GM18511 (cell line): ENCODE measurements at regions not wholly inside any gene's neighbourhood (a gene's known extent, or its start where the extent isn't known, plus 50 kb on each side); places are given as distances from the start of the nearest gene placed in this dataset.

Source experiments
- ATAC-seq: cut with Tn5 transposase; IDR thresholded peaks from one replicate; pipeline ENCODE4 v1.9.1; 2021; ENCODE audit warnings: mild to moderate bottlenecking, moderate library complexity; ENCODE audit not compliant: unreplicated experiment

DNA sequence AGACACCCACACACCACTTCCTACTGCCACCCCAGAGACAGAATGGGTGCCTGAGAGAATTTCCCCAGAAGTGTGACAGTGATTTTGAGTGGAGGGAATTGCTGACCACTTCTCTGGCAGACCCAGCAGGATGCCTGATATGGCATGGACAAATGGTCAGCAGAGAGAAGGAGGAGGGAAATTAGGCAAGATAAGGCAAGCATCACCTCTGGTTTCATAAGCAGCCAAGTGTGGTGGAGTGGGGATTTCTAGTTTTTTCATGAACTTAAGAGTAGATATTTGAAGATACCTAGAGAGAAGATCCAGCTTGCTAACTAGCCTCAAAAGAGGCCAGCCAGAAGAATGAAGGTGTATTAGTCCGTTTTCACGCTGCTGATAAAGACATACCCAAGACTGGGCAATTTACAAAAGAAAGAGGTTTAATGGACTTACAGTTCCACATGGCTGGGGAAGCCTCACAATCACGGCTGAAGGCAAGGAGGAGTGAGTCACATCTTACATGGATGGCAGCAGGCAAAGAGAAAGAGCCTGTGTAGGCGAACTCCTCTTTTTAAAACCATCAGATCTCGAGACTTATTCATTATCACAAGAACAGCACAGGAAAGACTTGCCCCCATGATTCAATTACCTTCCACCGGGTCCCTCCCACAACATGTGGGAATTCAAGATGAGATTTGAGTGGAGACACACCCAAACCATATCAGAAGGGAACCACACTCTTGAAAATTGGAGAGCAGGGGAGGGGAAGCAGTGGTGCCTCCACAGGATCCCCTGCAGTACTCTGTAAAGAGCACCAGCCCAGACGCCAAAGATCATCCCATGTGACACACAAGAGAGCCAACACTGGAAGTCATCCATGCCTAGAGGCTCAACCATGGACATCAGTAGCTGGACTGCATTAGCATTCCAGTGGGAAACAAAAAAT is 64.2 kb downstream of the RBM43 start:
- no peak for ATAC-seq

DNA sequence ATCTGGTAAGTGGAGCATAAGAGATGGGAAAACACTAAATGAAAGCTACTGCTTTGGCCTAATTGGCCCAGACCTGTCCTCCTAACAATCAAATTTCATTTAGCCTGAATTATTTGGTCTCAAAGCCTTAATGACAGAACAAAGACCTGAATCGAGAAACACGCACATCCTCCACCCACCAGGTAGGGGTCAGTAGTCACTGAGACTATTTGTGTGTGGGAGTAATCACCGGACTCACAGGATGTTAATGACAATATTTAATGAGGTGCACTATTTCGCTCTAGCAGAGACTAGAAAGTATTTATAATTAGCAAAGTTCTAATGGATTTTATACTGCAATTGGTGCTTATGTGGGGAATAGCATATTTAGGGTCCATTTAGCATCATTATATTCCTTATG is 68.1 kb downstream of the RBM43 start:
- no peak for ATAC-seq

DNA sequence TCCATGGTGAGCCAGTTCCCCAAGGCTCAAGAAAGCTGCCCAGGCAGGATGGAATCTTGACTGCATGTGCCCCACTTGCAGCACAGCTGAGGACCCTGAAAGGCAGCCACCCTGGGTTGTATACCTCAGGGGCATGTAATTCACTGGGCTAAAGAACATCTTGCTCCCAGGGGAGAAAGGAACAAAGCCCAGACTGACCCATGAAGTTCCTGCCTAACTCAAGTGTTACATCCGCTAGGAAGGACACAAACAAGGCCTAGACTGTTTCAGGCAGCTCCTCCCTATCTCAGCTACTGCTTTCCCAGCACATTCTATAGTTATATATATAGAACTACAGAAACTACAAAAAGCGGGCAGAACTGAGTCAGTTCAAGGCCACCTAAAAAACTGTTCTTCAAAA is 69.0 kb downstream of the RBM43 start:
- ATAC-seq, result no peak

DNA sequence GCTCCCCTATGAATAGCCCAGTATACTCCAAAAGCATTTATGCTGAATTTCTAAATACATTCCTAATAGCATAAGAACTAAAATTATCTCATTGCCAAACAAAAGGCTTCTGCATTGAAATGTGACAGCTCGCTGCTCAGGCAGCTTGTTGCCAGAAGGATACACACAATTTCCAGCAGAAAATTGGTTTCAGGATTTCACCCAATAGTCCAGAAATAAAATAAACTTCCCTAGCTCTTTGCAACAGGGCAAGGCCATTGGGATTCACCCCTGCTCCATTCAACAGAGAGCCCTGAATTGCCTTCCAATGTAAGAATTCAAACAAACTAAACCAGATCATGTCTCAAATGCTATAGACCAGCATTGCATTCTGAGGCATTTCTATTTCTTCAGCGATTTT is 70.7 kb downstream of the RBM43 start:
- ATAC-seq, result no peak

DNA sequence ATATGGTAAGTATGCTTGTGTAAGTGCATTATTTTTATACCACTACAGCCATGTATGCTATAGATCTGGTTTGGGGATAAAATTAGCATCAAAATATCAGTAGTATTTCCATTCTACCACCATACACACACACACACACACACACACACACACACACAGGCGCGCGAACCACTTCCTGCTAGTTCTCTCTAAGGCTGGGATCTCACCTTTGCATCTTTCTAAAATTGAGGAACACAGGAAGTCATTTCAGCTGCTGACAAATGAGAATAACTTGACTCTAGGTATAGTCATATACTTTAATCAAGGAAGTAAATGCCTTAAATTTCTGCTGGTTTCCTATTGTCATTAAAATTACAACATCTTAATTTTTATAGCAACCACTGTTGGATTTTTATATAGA is 72.5 kb downstream of the RBM43 start:
- no peak for ATAC-seq

DNA sequence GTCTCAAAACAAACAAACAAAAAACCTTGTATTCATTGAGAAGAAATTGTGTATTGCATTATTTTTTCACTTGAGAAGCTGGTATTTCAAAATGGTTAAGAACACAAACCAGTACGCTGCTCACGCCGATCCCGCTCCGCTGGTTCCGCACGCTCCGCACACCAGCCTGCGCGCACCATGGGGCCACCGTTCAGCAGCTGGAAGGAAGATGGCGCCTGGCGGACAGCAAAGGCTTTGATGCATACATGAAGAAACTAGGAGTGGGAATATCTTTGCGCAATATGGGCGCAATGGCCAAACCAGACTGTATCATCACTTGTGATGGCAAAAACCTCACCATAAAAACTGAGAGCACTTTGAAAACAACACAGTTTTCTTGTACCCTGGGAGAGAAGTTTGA is 75.7 kb downstream of the RBM43 start:
- ATAC-seq, result no peak

DNA sequence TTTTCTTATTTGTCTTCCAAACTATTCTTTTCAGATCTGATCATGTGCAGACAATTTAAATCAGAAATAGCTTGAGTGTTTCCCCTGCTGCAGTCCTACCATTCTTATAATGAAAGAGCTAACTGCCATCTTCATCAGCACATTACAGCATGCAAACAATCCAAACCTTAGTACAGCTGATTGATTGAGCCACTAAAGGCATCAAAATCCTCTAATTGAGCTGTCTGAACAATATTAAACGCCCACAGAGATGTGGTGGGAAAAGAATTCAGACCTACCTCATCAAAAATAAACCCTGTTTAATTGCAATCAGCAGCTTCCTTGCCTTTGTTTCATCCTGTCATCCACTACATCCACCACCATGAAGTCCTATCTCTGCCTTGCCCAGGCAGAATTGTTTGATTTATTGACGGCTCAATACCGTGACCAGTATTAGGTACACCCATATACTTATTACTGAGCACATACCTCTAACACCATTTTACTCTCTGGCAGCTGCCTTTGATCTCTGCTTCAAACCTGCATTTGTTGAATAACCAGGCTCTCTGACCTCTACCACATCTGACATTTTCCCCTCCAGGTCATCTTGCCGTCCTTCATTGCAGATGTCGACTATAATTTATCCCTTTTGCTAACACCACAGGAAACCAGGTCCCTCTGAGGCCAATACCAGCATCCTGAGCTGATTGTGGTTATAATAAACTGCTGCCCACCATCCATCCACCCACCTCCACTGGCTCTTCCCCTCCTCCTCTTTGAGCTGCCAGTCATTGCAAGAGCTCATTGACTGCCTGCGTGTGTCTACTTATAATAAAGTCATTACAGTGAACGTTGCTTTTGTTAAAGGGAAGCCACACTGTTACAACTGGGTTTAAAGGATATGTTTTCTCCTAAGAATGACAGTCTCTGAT is 78.5 kb downstream of the RBM43 start:
- ATAC-seq, result no peak

DNA sequence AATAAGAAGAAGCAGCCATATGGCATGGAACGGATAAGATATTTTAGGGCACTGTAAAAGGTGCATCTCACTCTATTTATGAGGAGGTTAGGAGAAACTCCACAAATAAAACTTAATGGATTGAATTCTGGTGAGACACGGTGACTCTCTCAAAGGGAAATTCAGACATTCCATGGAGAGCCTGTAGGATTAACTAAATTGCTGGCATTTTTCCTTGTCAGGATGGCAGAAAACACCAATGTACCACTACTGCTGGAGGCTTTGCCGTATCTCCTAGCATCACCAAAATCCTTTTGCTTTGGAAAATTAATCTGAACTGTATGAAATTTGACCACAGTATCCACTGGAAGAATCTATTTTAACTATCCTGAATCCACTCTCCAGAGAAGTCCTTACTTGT is 79.3 kb downstream of the RBM43 start:
- no peak for ATAC-seq

DNA sequence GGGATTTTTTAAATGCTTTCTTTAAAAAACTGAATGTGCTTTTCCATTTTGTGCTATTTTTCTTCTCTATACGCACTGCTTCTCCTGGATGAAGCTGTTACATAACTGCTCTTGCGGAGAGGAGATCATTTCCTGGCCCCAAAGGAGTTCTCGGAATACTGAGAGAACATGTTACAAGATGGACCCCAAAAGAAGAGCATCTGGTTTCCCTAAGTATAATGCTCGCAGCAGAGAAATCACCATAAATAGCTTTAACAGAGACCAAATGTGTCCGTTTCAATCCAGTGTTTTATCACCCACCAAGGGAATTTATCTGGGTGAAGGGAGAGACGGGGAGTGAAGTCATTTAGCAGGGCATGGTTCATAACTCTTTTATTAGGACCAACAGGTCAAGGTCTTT is 80.1 kb downstream of the RBM43 start:
- ATAC-seq, result no peak

DNA sequence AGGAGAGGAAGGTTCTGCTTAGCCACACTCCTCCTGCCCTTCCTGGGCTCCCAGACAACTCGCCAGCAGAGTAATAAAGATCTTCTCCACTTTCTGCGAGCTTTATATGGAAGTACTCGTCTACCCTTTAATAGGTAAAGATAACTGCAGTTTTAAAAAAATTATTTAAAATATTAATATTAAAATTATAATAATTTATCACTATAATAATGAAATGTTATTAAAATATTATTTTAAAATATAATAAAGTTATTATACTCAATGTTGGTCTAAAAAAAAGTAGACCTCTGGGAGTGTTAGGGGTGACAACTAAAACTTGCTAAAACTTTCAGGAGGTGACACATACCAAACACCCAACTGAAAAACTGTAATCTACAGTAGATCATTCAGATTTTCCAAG is 81.5 kb downstream of the RBM43 start:
- no peak for ATAC-seq

DNA sequence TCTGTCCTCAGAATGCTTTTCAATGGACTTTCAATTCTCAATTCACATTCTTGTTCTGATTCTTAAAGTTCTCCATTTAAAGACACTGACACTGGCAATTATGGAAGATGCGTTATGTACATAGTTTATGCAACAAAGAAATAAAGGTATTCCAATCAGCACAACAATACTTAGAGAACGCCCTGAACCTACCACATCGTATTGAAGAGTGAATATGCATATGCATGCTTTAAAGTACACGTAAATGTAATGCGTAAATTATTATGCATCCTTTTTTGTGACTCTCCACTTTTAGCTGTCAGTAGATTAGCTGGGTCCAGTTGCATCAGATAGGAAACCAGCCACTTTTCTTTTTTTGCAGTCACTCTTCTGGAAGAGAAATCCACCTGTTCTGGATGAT is 83.5 kb downstream of the RBM43 start:
- no peak for ATAC-seq

DNA sequence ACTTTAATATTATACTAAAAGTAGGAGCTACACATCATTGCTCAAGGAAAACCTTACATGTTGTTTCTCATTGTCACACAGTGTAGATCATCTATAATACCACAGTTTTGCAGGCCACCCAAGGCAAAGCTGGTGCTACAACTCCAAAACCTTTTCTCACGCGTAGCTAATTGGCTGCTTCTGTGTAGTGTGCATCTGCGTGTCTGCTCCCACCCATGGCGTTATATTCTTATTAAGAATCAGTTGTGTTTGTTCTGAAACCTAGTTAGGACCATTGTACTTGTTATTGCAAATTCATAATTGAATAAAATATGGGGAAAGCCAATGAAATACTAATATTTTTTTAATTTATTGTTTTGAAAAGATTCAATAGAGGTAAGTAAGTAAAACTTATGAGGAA is 83.9 kb downstream of the RBM43 start:
- no peak for ATAC-seq

DNA sequence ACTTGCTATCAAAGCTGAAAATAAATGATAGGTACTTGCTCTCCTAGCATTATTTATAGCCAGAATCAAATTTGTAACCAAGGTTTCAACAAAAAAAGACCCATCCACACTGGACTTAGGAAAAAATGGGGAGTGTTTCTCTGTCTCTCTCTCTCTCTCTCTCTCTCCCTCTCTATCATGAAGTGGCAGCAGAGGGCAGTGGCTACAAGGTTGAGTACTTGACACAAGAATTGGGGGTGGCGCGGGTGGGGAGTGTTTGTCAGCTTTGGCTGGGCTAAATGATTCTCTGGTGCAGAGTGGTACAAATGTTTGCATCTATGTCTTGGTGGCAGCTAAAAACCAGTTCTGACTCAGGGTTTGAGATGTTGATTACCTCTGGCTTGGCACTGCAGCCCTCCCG is 85.0 kb downstream of the RBM43 start:
- ATAC-seq, result no peak

DNA sequence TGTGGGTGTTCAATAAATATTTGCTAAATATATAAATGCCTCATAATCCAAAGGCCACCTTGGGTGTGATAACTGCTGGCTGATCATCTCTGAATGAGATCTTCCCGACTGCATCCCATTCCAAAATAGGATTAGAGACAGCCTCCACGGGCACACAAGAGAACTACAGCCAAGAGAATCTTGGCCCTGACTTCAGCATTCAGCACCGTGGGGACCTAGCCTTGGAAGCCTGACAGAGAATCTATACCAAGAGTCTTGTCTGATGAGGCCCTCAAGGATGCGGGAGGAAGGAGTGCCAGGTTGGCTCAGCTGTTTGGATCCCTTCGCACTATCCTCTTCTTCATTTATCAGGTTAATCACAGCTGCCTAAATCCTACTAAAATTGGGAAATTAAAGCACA is 85.8 kb downstream of the RBM43 start:
- no peak for ATAC-seq

DNA sequence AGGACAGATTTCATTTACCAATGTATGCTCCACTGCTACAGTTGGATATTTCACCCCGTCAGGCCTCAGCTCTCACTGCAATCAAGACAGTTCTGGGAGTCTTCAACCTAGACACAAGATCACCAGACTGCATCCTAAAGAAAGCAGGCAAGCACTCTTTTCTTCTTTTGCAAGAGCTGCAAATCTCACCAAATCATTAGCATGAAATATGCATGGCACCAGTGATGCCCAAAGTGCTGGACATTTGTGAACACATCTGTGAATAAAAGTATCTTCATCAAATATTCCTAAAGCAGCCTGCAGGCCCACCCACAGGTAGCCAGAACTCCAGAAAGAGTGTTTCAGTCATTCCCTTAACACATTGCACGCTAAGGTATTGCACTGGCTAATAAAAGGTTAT is 87.5 kb downstream of the RBM43 start:
- no peak for ATAC-seq

DNA sequence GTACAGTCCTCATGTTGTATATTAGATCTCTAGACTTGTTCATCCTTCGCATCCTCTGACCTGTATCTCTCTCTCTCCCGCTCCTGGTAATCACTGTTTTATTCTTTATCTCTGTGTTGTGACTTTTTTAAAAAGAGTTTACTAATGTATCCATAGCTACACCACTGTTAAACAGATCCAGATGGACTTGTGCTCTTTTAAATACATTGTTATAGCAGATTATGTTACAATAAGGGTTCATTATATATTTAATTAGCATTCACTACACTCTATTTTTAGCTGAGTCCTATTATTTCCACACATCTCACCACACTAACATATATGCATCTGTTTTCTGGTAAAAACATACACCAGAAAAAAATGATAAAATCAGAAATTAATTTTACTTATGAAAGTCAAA is 90.5 kb downstream of the RBM43 start:
- ATAC-seq, result no peak

DNA sequence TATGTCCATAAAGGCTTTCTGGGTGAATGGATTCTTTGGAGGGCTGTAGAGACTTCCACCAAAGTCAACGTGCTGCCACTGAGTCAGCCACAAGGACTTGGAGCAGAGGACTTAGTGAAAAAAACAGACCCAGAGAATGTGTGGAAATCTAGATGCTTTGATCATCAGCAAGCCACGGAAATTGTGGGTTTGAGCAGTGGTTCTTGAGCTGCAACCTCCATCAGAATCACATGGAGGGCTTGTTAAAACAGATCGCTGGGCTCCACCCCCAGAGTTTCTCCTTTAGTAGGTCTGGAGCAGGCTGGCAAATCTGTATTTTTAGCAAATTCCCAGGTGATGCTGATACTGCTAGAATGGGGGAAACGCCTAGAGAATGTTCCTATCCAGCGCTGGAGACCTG is 95.3 kb downstream of the RBM43 start:
- no peak for ATAC-seq

DNA sequence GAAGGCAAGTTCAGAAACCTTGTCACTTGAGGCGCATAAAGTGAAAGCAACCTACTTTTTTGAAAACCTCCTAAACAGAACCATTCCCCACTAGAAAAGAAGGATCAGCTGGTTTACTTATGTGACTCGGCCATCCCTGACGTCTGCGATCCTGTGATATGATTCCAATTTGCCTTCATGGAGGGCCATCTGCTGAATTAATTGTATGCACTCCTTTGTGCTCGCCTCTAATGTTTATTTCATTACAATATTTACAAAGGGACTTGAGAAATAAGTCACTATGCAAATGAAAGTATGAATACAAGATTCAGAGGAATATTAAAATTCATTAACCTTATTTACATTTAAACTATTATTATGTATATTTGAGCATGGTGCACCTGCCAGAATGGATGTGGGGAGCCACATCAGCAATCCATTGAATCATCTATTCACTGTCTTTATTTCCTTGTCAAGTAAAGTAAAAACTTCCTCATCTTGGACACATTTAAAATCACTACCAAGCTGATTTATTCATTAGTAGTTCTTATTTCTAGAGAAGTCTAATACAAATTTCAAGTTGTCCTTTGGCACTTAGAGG is 96.5 kb downstream of the RBM43 start:
- no peak for ATAC-seq

DNA sequence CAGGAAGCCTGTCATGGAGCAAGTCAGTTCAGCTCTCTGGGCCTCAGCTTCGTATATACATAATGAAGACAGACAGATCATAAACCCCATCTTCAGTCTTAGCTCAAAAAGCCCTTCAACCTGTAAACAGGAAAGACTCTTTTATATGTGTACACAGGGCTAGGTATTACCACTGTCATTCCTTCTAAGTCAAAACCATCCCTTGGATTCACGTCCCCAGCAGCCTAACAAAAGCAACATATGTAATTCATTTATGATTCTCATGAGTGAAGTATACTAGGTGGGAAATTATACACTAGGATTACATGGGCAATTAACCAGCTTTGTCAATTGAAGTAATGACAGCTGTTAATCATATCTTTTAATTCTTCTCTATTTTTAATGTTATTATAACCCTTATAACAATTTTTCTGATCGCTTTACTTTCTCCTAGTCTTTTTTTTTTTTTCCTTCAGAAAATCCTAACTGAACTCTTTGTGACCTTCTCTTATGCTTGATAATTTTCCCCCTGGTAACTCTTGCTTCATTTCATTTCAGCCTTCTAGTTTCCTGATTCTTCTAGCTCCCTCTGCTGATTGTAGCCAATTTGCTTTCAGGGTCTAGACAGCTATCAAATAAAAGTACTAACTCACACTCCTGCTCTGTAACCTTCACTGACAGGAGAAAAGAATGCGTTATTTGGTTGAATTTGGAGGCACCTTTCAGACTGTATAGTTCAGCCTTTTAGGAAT is 99.7 kb downstream of the RBM43 start:
- ATAC-seq, result no peak

DNA sequence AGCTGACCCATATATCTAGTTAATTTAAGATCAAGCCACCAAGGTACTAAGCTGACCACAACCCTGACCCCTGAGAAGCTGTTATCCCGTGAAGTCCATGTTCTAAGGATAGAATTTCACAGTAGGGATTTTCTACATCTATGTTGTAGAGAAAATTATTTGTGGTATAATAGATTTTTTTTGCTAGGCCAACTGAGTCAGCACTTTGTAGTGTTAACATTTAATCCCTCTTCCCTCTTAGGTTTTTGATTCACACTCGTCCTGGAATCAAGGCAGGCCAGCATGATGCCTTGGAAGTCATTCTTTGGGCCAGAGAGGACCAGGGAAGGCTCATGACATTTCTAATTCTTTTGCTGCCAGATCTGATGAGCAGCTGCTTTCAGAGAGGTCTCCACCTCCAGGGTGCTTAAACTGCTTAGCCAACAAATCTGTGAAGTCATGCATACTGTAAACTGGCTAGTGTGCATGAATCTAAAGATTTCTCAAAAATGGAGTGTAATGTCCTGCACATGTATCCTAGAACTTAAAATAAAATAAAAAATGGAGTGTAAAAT is 102.5 kb downstream of the RBM43 start:
- no peak for ATAC-seq
